ENCODE measurements at regions not wholly inside any gene's neighbourhood (a gene's known extent, or its start where the extent isn't known, plus 50 kb on each side); places are given as distances from the start of the nearest gene placed in this dataset.

- no peak for DNase-seq
Observed at GRCh38 chr16:35399133-35399532, 1939.7 kb downstream of the TP53TG3F start.

DNA sequence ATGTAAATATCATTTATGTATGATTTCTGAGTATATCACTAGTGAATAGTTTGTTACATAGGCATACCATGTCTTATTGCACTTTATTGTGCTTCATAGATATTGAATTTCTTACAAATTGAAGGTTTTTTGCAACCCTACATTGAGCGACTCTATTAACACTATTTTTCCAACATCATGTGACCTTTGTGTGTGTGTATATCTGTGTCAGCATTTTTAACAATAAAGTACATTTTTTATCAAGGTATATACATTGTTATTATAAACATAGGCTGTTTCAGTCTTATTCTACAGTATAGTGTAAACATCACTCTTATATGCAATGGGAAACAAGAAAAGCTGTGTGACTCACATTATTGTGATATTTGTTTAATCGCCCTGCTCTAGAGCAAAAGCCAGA lies 1944.9 kb downstream of the TP53TG3F start:
- no peak for DNase-seq

DNA sequence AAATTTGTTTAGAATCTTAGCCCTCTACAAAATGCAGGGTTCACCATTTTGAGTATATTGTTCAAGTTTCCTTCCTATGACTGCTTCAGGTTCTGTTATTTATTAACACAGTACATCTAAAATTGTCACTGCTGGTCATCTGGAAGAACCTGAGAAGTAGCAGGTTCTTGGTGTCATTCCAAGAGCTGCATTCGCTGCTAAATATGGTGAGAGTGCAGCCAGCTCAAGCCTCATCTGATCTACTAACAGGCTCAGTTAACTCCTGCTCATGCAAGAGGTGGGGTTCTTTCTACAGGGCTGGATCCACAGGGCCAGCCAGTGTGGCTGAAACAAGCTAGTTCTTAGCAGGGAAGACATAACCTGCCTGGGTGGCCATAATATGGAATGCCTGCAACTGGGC lies 1946.1 kb downstream of the TP53TG3F start:
- no peak for DNase-seq

DNA sequence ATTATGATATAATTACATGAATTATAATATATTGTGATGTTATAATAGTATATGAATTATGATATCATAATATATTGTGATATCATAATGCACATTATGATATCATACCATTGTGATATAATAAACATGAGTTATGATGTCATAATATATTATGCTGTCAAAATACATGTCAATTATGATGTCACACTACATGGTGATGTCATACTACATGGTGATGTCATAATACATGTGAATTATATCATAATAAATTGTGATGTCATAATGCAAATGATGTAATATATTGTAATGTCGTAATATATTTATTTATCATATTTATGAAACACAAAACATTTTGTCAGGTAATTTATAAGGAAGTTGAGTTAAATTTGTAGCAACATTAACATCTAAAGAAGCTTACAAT lies 1950.1 kb downstream of the TP53TG3F start:
- no peak for DNase-seq

GRCh38 chr16:35410438-35410837 lies 1951.0 kb downstream of the TP53TG3F start:
- DNase-seq = no peak

DNA sequence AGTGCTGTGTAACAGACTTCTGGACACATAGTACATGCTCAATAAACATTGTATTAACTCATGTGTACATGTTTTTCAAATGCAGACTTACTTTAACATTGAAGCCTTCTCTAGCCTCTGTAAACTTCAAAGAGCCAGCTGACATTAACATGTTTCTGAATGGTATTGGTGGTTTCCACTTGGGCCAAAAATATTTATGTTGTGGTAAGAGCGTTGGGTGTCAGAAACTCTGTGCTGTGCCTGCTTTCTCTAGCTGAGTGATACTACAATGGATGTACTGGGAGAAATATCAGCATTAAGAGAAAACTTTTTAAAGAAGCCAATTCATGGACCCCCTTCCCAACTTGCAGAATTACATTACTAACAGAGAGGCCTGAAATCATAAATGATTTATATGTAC lies 1951.7 kb downstream of the TP53TG3F start:
- no peak for DNase-seq

DNA sequence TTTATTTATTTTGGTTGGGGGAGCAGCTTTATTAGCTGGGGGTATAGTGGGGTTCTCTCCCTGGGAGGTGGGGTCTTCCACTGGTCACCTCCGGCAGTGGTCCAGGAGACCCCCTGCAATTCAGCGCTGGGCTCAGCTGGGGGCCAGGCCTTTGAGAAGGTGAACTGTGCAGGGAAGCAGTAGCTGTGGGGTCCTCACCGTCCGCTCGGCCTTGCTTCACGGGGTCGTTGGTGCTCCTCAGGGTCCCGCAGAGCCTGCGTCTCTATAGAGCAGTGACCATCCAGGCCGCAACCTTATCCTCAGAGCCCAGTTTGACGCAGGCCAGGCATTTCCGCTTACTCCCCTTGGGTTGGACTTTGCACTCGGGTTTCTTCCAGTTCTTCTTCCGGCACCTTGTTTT lies 1954.7 kb downstream of the TP53TG3F start:
- no peak for DNase-seq

- DNase-seq = no peak
Observed at GRCh38 chr16:35414563-35414962, 1955.2 kb downstream of the TP53TG3F start.

DNA sequence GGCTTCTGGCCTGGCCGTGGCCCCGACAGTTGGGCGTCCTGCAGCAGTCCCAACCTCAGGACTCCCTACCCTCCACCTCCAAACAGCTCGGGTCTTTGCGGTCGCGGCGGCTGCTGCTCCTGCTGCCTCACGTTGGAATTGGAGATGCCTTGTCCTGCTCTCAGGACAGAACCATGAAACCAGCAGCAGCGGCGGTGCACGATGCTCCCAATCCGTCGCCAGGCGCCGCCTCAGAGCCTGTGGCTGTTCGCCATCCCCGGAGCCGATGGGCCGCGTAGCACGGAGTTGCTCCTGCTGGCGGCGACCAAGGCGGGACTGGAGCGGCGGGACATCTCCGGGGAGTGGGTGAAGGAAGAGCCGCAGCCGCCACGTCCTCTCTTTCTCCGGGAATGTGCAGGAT lies 1965.9 kb downstream of the TP53TG3F start:
- DNase-seq = no peak

DNA sequence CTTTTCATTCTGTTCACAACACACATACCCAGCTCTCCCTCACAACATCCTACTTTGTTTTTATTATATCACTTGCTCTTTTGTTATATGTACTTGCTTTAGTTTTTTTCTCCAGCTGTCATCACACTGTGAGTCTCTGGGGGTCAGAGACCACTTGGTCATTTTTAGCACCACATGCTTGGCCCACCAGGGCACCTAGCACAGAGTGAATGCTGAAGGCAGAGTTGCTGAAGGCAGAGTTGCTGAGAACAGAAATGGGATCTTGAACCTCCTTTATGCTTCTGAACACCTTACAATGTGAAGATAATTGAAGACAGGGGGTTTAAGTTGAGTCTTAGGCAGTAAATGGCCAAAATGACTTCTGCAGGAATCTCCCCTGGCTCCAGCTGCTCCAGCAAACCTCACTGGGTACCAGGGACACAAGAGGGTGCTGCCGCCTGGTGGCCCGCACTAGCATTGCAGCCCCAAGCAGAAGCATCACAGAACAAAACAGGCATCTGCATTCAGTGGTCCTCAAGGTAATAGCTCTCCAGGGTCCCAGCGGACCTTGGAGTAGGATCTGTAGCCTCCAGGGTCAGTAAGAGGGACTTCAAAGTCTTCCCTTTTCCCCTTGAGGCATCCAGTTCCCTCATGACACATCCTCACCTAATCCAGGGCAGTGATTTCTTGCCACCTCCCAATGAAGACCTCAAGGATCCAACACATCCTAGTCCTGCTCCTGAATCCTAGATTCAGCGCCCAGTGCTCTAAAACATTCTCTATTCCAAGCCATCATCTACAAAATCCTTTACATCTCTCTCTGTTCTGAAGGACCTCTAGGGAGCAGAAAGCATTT lies 1972.6 kb downstream of the TP53TG3F start:
- DNase-seq = no peak

GRCh38 chr16:35440875-35441274 lies 1981.5 kb downstream of the TP53TG3F start:
- DNase-seq = no peak

DNA sequence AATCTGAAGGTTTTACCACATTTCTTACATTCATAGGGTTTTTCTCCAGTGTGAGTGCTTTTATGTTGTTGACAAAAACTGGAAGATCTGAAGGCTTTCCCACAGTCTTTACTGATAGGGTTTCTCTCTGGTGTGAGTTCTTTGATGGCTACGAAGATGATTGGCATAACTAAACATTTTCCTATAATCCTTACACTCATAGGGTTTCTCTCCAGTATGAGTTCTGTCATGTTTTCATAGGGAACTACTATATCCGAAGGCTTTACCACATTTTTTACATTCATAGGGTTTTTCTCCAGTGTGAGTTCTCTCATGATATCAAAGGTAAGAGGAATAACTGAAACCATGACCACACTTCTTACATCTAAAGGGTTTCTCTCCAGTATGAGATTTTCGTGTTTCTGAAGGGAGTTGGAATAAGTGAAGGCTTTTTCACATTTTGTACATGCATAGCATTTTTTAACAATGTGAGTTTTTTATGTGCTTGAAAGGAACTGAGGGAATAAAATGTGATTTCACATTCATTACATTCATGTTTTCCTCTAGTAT lies 1987.7 kb downstream of the TP53TG3F start:
- DNase-seq = no peak

- no peak for DNase-seq
Observed at GRCh38 chr16:35449663-35450062, 1990.3 kb downstream of the TP53TG3F start.

GRCh38 chr16:35450648-35451047 lies 1991.2 kb downstream of the TP53TG3F start:
- DNase-seq = no peak

DNA sequence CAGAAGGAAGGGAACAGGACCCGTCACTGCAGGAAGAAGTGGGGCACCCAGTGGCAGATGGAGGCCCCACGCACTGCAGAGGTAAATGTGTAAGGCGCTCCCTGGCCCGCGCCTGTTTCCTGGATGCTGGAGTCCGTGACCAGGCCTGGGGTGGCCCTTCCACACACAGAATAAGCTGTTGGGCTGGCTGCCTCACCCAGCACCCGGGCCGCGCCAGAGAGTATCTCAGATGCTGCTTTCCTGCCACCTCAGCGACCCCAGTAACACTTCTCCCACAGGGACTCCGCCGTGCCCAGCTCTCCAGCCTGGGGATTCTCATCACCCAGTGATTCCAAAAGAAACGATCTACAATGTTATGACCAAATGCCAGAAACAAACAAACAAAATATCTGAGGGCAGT lies 1993.1 kb downstream of the TP53TG3F start:
- no peak for DNase-seq

DNA sequence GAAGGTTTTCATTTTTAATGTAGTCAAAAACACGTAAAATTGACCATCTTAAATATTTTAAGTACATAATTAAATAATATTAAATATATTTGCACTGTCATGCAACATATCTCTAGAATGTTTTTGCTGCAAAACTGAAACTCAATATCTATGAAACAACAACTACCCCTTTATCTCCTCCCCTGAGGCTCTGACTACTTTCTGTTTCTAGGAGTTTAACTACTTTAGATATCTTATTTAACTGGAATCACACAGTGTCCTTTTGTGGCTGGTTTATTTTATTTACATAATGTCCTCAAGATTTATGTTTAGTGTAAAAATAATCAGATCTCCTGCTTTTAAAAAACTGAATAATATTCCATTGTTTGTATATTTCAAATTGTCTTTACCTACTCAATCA lies 2003.9 kb downstream of the TP53TG3F start:
- DNase-seq = no peak

GRCh38 chr16:35480361-35480760 lies 2020.9 kb downstream of the TP53TG3F start:
- no peak for DNase-seq

- no peak for DNase-seq
Observed at GRCh38 chr16:35480988-35481387, 2021.6 kb downstream of the TP53TG3F start.

GRCh38 chr16:35485915-35486314 lies 2026.5 kb downstream of the TP53TG3F start:
- DNase-seq = no peak

GRCh38 chr16:35492225-35492624 lies 2032.8 kb downstream of the TP53TG3F start:
- DNase-seq = no peak

GRCh38 chr16:35497399-35497798 lies 2038.0 kb downstream of the TP53TG3F start:
- DNase-seq = no peak

DNA sequence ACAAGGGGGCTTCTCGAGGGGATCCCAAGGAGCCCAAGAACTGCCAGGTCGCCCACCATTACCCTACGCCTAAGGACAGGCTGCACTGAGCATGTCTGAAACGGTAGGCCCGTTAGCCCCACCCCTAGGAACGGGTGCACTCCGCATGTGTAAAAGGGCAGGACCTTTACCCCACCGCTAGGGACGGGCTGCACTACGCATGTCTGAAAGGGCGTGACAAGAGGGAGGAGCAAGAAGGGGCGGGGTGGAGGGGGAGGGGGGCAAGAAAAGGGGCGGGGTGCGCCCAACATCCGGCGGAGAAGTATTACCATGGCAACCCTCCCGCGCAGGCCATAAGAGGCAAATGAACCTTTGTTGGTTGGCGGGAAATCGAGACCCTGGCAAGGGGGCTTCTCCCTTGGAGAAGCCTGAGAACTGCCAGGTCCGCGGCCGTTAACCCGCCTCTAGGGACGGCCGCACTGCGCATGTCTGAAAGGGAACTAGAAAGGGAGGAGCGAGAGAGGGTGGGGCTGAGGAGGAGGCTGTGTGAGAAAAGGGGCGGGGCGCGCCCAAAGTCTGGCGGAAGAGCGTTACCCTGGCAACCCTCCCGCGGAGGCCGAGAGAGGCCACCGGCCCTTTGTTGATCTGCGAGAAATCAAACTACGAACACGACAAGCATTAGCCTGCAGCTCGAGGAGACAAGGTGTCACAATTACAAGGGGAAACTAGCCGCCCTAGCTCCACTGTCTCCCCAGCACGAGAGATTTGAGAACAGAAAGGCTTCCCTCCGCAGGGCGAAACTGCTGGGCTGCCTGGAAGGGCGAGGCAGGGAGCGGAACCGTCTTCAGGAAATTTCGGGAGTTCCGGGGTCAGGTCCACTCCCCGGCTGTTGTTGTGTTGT lies 2046.8 kb downstream of the TP53TG3F start:
- no peak for DNase-seq

GRCh38 chr16:35506898-35507194 lies 2047.4 kb downstream of the TP53TG3F start:
- DNase-seq = no peak

- no peak for DNase-seq
Observed at GRCh38 chr16:35510701-35511100, 2051.3 kb downstream of the TP53TG3F start.

Measured in KG1 (cell line).